ENCODE measurements at regions not wholly inside any gene's neighbourhood (a gene's known extent, or its start where the extent isn't known, plus 50 kb on each side); places are given as distances from the start of the nearest gene placed in this dataset.

GRCh38 chr1:157403203-157403602, 149.1 kb downstream of the FCRL5 start:
- intact Hi-C loops (cut with micrococcal nuclease), result no loop called here
- ChIA-PET POLR2A (no interaction called here), CTCF (interaction anchor here (0.9 to 1.5 kb wide), 2 partner anchors 13 to 26 kb away, joined by 3 to 8 read pairs; no protein-coding TSS in a partner anchor)
- Histone ChIP-seq H3K36me3 (ENCODE audit: control insufficient read depth in 2 of 2, extremely low read depth in 1 of 2, insufficient read depth in 2 of 2, low read length in 2 of 2) (no peaks in the 10 kb centered on the region), H3K9me1 (replicated peaks; ENCODE audit: control insufficient read depth, extremely low read depth, insufficient read depth, low read length) (no peaks in the 10 kb centered on the region), H3K4me1 (ENCODE audit: control insufficient read depth, extremely low read depth, insufficient read depth, low read length) (peaks cover 11% of the 10 kb centered on the region), H3K4me3 (replicated peaks in 1 of 3; ENCODE audit: insufficient read depth in 1 of 3, low read depth in 1 of 3, low read length in 3 of 3) (no peak overlapping the region), H4K20me1 (replicated peaks; ENCODE audit: control insufficient read depth, extremely low read depth, insufficient read depth, low read length) (no peaks in the 10 kb centered on the region), H3K27me3 (ENCODE audit: control insufficient read depth in 2 of 2, insufficient read depth in 2 of 2, low read length in 2 of 2) (no peaks in the 10 kb centered on the region), H3K4me2 (ENCODE audit: insufficient read depth, low read length) (peak overlapping the region; percentile 2), H3K79me2 (ENCODE audit: control insufficient read depth, insufficient read depth, low read length) (no peaks in the 10 kb centered on the region), H3K27ac (ENCODE audit: insufficient read depth, low read depth, low read length) (no peak overlapping the region), H2AFZ (ENCODE audit: low read depth, low read length) (peak overlapping the region; percentile 90), H3K9ac (replicated peaks; ENCODE audit: extremely low read depth, insufficient read depth, low read length) (no peak overlapping the region), H3K9me3 (replicated peaks; ENCODE audit: control insufficient read depth, insufficient read depth, low read length) (no peaks in the 10 kb centered on the region)
- TF ChIP-seq POLR2A (IDR thresholded peaks at IDR 0.05; ENCODE audit: low read depth, low read length), result no peak
- no peak for TF ChIP-seq JUN (IDR thresholded peaks at IDR 0.05; ENCODE audit: borderline replicate concordance, insufficient read depth, insufficient read length, low read depth)
- no peak for TF ChIP-seq GATA2 (IDR thresholded peaks at IDR 0.05; ENCODE audit: insufficient read depth, insufficient read length, low read depth, low read length)
- no peak for TF ChIP-seq POLR2AphosphoS5 (IDR thresholded peaks at IDR 0.05; ENCODE audit: insufficient read depth, low read depth, low read length)
- TF ChIP-seq MAX (IDR thresholded peaks at IDR 0.05; ENCODE audit: insufficient read depth, insufficient read length), result no peak
- no peak for TF ChIP-seq FOS (IDR thresholded peaks at IDR 0.05; ENCODE audit: borderline replicate concordance, insufficient read depth, low read length)
- no peak for TF ChIP-seq MYC (IDR thresholded peaks at IDR 0.05; ENCODE audit: low read depth, low read length)
- TF ChIP-seq CTCF (IDR thresholded peaks at IDR 0.05; ENCODE audit: extremely low read depth in 1 of 2, insufficient read depth in 1 of 2, low read depth in 1 of 2, low read length in 2 of 2), result no peak
- TF ChIP-seq EZH2 (IDR thresholded peaks at IDR 0.05; ENCODE audit: borderline replicate concordance, low read depth, low read length, severe bottlenecking), result no peak
- peak; percentile 82 for FAIRE-seq
- DNase-seq (ENCODE audit: low read depth, low spot score), result no peak
- dilution Hi-C loops (cut with MboI; ENCODE audit: extremely low pct_ligation_motif_present, low sequenced_read_pairs), result no loop called here
- no TSS peak for BruUV-seq (replicated peaks)

Measured in endothelial cell of umbilical vein (primary cell).